ENCODE measurements at regions not wholly inside any gene's neighbourhood (a gene's known extent, or its start where the extent isn't known, plus 50 kb on each side); places are given as distances from the start of the nearest gene placed in this dataset.

DNA sequence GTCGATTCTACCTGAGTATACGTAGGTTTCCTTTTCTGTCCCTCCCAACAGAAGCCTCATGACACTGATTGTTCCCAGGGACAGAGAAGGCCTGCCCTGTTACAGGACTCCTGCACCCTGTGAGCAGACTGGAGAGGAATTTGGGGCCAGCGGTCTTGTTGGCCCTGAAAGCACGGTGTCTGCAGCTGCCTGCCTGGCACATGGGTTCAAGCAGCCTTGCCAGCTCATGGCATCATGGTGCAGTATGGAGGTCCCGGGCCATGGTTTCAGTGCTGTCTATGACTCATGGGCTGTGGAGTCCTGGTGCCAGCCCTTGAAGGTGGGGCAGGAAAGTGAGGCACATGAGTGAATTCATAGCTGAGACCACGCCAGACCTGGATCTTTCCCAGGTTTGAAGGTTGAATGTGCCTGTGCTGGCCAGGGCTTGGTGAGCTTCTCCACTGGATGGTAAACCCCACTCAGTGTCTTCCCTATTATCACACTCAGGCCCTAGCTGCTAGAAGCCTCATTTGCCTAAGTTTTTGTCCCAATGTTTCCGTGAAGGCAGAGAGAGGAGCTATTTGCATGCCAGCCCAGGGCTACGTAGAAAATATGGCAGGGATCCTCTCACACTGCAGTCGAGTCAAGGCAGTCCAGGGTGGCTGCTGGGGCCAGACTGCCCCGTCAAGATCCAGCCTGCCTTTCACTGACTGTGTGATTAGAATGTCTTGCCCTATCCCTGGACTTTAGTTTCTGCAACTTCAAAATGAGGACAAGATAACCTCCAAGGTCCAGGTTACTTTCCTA is 277.2 kb upstream of the CCL2 start (continued):
- TF ChIP-seq, protein P1, sequence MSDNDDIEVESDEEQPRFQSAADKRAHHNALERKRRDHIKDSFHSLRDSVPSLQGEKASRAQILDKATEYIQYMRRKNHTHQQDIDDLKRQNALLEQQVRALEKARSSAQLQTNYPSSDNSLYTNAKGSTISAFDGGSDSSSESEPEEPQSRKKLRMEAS (IDR thresholded peaks at IDR 0.05): no peak
- TF ChIP-seq JUND (IDR thresholded peaks at IDR 0.05) (no peak), YY1 (IDR thresholded peaks at IDR 0.05) (no peak), HNF4G (IDR thresholded peaks at IDR 0.05) (no peak), TAF1 (conservative IDR thresholded peaks at IDR 0.05) (no peak), EGR1 (IDR thresholded peaks at IDR 0.05; ENCODE audit: low read depth in 2 of 2) (no peak), GABPA (IDR thresholded peaks at IDR 0.05 in 1 of 2, conservative IDR thresholded peaks at IDR 0.05 in 1 of 2) (no peak), RXRA (IDR thresholded peaks at IDR 0.05) (no peak)
- TF ChIP-seq, protein P2, sequence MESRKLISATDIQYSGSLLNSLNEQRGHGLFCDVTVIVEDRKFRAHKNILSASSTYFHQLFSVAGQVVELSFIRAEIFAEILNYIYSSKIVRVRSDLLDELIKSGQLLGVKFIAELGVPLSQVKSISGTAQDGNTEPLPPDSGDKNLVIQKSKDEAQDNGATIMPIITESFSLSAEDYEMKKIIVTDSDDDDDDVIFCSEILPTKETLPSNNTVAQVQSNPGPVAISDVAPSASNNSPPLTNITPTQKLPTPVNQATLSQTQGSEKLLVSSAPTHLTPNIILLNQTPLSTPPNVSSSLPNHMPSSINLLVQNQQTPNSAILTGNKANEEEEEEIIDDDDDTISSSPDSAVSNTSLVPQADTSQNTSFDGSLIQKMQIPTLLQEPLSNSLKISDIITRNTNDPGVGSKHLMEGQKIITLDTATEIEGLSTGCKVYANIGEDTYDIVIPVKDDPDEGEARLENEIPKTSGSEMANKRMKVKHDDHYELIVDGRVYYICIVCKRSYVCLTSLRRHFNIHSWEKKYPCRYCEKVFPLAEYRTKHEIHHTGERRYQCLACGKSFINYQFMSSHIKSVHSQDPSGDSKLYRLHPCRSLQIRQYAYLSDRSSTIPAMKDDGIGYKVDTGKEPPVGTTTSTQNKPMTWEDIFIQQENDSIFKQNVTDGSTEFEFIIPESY (IDR thresholded peaks at IDR 0.05): no peak

DNA sequence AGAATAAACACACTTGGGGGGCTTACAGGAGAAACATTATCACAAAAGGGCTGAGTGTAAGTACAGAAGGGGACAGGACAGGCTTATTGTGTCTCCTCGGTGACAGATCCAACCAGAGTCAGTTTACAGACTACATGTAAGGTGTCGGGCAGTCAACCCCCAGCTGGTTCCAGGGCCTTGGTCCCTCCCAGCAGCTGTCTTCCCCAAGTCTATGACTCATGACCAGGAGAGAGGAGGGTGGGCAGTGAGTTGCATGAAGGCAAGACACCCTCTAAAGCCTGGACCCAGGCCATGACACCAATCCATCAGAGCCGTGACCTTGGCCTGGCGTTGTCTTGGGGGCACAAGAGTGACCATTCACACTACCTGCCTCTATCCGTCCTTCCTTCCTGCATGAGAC is 276.2 kb upstream of the CCL2 start:
- H3K36me3 ChIP-seq (ENCODE audit: control insufficient read depth in 4 of 4, insufficient read depth in 3 of 4, low read depth in 1 of 4, low read length in 3 of 4): no peaks in the 10 kb centered on the region
- no peak overlapping the region for H3K9ac ChIP-seq (ENCODE audit: low read depth in 1 of 2, low read length in 2 of 2)
- H3K9me3 ChIP-seq (ENCODE audit: control insufficient read depth in 4 of 4, low read length in 3 of 4): no peaks in the 10 kb centered on the region
- no peaks in the 10 kb centered on the region for H3K4me1 ChIP-seq (ENCODE audit: control insufficient read depth in 4 of 4, insufficient read depth in 4 of 4, low read length in 3 of 4)
- H3K27me3 ChIP-seq (ENCODE audit: control insufficient read depth in 4 of 4, insufficient read depth in 4 of 4, low read length in 3 of 4): peaks cover 0 to 3% (median 1%) of the 10 kb centered on the region in 4 donors
- DNase-seq (ENCODE audit: low spot score): no peak
- 91% methylated on average over 5 of the region's 5 CpGs for WGBS
- H3K27ac ChIP-seq (ENCODE audit: low read depth in 1 of 2, low read length in 2 of 2): no peak overlapping the region
- H3K4me3 ChIP-seq (ENCODE audit: low read depth in 1 of 3, low read length in 3 of 3): no peak overlapping the region
- TF ChIP-seq, protein P2 (IDR thresholded peaks at IDR 0.05): no peak
- TF ChIP-seq GABPA (IDR thresholded peaks at IDR 0.05 in 1 of 2, conservative IDR thresholded peaks at IDR 0.05 in 1 of 2): no peak
- TF ChIP-seq, protein P3, sequence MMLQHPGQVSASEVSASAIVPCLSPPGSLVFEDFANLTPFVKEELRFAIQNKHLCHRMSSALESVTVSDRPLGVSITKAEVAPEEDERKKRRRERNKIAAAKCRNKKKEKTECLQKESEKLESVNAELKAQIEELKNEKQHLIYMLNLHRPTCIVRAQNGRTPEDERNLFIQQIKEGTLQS (IDR thresholded peaks at IDR 0.05): no peak
- TF ChIP-seq, protein P1 (IDR thresholded peaks at IDR 0.05): no peak
- TF ChIP-seq NR2F2 (IDR thresholded peaks at IDR 0.05): no peak

DNA sequence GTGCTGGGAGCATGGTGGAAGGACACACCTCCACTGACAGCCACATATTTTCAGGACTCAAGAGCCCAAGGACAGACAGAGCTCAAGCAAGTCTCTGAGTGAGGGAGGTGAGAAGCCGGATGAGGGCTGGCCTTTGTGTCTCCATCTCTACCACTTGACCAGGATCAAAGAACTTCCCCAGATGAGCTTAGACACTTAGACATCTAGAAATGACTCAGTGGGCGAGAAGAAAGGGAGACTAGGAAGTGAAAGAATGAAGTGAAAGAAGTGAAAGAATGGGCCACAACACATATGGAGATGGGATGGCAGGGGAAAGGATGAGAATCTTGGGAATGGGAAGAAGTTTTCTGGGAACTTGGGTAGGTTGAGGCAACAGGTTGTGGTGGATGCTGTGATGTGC is 274.9 kb upstream of the CCL2 start:
- 86% methylated on average over 2 of the region's 2 CpGs for WGBS
- Histone ChIP-seq H3K4me3 (ENCODE audit: low read depth in 1 of 3, low read length in 3 of 3) (no peak overlapping the region), H3K9me3 (ENCODE audit: control insufficient read depth in 4 of 4, low read length in 3 of 4) (no peaks in the 10 kb centered on the region), H3K27me3 (ENCODE audit: control insufficient read depth in 4 of 4, insufficient read depth in 4 of 4, low read length in 3 of 4) (peaks cover 0 to 3% (median 0%) of the 10 kb centered on the region in 4 donors), H3K36me3 (ENCODE audit: control insufficient read depth in 4 of 4, insufficient read depth in 3 of 4, low read depth in 1 of 4, low read length in 3 of 4) (no peaks in the 10 kb centered on the region), H3K27ac (ENCODE audit: low read depth in 1 of 2, low read length in 2 of 2) (no peak overlapping the region), H3K9ac (ENCODE audit: low read depth in 1 of 2, low read length in 2 of 2) (no peak overlapping the region), H3K4me1 (ENCODE audit: control insufficient read depth in 4 of 4, insufficient read depth in 4 of 4, low read length in 3 of 4) (no peaks in the 10 kb centered on the region)
- DNase-seq (ENCODE audit: low spot score): no peak
- TF ChIP-seq, protein P4, sequence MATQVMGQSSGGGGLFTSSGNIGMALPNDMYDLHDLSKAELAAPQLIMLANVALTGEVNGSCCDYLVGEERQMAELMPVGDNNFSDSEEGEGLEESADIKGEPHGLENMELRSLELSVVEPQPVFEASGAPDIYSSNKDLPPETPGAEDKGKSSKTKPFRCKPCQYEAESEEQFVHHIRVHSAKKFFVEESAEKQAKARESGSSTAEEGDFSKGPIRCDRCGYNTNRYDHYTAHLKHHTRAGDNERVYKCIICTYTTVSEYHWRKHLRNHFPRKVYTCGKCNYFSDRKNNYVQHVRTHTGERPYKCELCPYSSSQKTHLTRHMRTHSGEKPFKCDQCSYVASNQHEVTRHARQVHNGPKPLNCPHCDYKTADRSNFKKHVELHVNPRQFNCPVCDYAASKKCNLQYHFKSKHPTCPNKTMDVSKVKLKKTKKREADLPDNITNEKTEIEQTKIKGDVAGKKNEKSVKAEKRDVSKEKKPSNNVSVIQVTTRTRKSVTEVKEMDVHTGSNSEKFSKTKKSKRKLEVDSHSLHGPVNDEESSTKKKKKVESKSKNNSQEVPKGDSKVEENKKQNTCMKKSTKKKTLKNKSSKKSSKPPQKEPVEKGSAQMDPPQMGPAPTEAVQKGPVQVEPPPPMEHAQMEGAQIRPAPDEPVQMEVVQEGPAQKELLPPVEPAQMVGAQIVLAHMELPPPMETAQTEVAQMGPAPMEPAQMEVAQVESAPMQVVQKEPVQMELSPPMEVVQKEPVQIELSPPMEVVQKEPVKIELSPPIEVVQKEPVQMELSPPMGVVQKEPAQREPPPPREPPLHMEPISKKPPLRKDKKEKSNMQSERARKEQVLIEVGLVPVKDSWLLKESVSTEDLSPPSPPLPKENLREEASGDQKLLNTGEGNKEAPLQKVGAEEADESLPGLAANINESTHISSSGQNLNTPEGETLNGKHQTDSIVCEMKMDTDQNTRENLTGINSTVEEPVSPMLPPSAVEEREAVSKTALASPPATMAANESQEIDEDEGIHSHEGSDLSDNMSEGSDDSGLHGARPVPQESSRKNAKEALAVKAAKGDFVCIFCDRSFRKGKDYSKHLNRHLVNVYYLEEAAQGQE (IDR thresholded peaks at IDR 0.05): no peak
- TF ChIP-seq HNF4A (conservative IDR thresholded peaks at IDR 0.05) (no peak), FOXA1 (IDR thresholded peaks at IDR 0.05) (no peak), RAD21 (IDR thresholded peaks at IDR 0.05) (no peak)

Measured in liver (tissue), 7 donors.